HG03457 (cell line): ENCODE measurements at regions not wholly inside any gene's neighbourhood (a gene's known extent, or its start where the extent isn't known, plus 50 kb on each side); places are given as distances from the start of the nearest gene placed in this dataset.

Experiments used
- ATAC-seq: cut with Tn5 transposase; IDR thresholded peaks from one replicate; pipeline ENCODE4 v1.9.1; 2021; ENCODE audit warnings: moderate number of reproducible peaks; ENCODE audit not compliant: unreplicated experiment

- ATAC-seq, result no peak
These were observed 228.4 kb downstream of the DIPK2A start for GRCh38 chr3:144200004-144200403.

- ATAC-seq, result no peak
These were observed 228.8 kb downstream of the DIPK2A start for GRCh38 chr3:144200466-144200865.

- ATAC-seq, result no peak
These were observed 250.1 kb downstream of the DIPK2A start for GRCh38 chr3:144221761-144222160.

GRCh38 chr3:144229330-144229729 is 257.7 kb downstream of the DIPK2A start:
- ATAC-seq, result no peak

- ATAC-seq, result no peak
These were observed 258.3 kb downstream of the DIPK2A start for GRCh38 chr3:144229953-144230352.

- ATAC-seq, result no peak
These were observed 263.9 kb downstream of the DIPK2A start for GRCh38 chr3:144235489-144235888.

GRCh38 chr3:144237351-144237750 is 265.7 kb downstream of the DIPK2A start:
- no peak for ATAC-seq

- ATAC-seq, result no peak
These were observed 269.8 kb downstream of the DIPK2A start for GRCh38 chr3:144241404-144241803.

- no peak for ATAC-seq
These were observed 271.1 kb downstream of the DIPK2A start for GRCh38 chr3:144242747-144243146.

- no peak for ATAC-seq
These were observed 273.0 kb downstream of the DIPK2A start for GRCh38 chr3:144244662-144245061.

GRCh38 chr3:144252896-144253295 is 281.3 kb downstream of the DIPK2A start:
- no peak for ATAC-seq

- ATAC-seq, result no peak
These were observed 285.8 kb downstream of the DIPK2A start for GRCh38 chr3:144257381-144257780.

GRCh38 chr3:144259267-144259666 is 287.6 kb downstream of the DIPK2A start:
- ATAC-seq, result no peak

GRCh38 chr3:144263706-144264105 is 292.1 kb downstream of the DIPK2A start:
- no peak for ATAC-seq

GRCh38 chr3:144264350-144264749 is 292.7 kb downstream of the DIPK2A start:
- ATAC-seq, result no peak

- ATAC-seq, result no peak
These were observed 293.2 kb downstream of the DIPK2A start for GRCh38 chr3:144264794-144265193.

- ATAC-seq, result no peak
These were observed 294.0 kb downstream of the DIPK2A start for GRCh38 chr3:144265542-144266100.

- no peak for ATAC-seq
These were observed 298.5 kb downstream of the DIPK2A start for GRCh38 chr3:144270100-144270499.

- no peak for ATAC-seq
These were observed 301.1 kb downstream of the DIPK2A start for GRCh38 chr3:144272680-144273079.

- no peak for ATAC-seq
These were observed 302.0 kb downstream of the DIPK2A start for GRCh38 chr3:144273601-144274000.

GRCh38 chr3:144275005-144275404 is 303.4 kb downstream of the DIPK2A start:
- ATAC-seq, result no peak

- ATAC-seq, result no peak
These were observed 310.7 kb downstream of the DIPK2A start for GRCh38 chr3:144282313-144282712.

- no peak for ATAC-seq
These were observed 314.8 kb downstream of the DIPK2A start for GRCh38 chr3:144286235-144286910.
